Liver (tissue), 8 donors: ENCODE measurements at regions not wholly inside any gene's neighbourhood (a gene's known extent, or its start where the extent isn't known, plus 50 kb on each side); places are given as distances from the start of the nearest gene placed in this dataset.

ENCODE experiments used
- DNase-seq: peaks from one replicate; pipeline ENCODE4 v3.0.0-alpha.2; 2017; ENCODE audit warnings: low spot score
- H3K27ac ChIP-seq, 2 donors: one replicate each; pipeline ENCODE4 v1.7.0; 2013; ENCODE audit warnings: inconsistent platforms in 2 of 2, low read length in 2 of 2, control low read depth in 1 of 2, low read depth in 1 of 2, mild to moderate bottlenecking in 1 of 2
- H3K27me3 ChIP-seq, 4 donors: one replicate each; pipeline versions ENCODE4 v1.6.1 to v1.7.0; 2013; ENCODE audit warnings: low read length in 3 of 4, inconsistent platforms in 1 of 4, mild to moderate bottlenecking in 1 of 4, moderate library complexity in 1 of 4; ENCODE audit not compliant: control insufficient read depth in 4 of 4, insufficient read depth in 4 of 4
- H3K36me3 ChIP-seq, 4 donors: one replicate each; pipeline versions ENCODE4 v1.6.1 to v1.7.0; 2013; ENCODE audit warnings: low read length in 3 of 4, mild to moderate bottlenecking in 3 of 4, low read depth in 1 of 4, moderate library complexity in 1 of 4; ENCODE audit not compliant: control insufficient read depth in 4 of 4, insufficient read depth in 3 of 4
- H3K4me1 ChIP-seq, 4 donors: one replicate each; pipeline versions ENCODE4 v1.6.1 to v1.7.0; 2013; ENCODE audit warnings: low read length in 3 of 4, mild to moderate bottlenecking in 3 of 4, moderate library complexity in 1 of 4; ENCODE audit not compliant: control insufficient read depth in 4 of 4, insufficient read depth in 4 of 4
- H3K4me3 ChIP-seq, 3 donors: one replicate each; pipeline versions ENCODE4 v1.6.1 to v1.7.0; 2013; ENCODE audit warnings: low read length in 3 of 3, control low read depth in 1 of 3, low read depth in 1 of 3, mild to moderate bottlenecking in 1 of 3
- H3K9ac ChIP-seq, 2 donors: one replicate each; pipeline ENCODE4 v1.7.0; 2013; ENCODE audit warnings: low read length in 2 of 2, mild to moderate bottlenecking in 2 of 2, moderate library complexity in 2 of 2, control low read depth in 1 of 2, low read depth in 1 of 2
- H3K9me3 ChIP-seq, 4 donors: one replicate each; pipeline versions ENCODE4 v1.6.1 to v1.7.0; 2013; ENCODE audit warnings: low read length in 3 of 4; ENCODE audit not compliant: control insufficient read depth in 4 of 4
- EGR1 ChIP-seq, 2 donors: IDR thresholded peaks; 2 replicates each; pipeline ENCODE4 v1.6.1; 2016 to 2018; ENCODE audit warnings: antibody characterized with exemption in 2 of 2, low read depth in 2 of 2
- FOXA1 ChIP-seq: IDR thresholded peaks from 2 replicates; pipeline ENCODE4 v1.6.1; 2016; ENCODE audit warnings: antibody characterized with exemption
- FOXA2 ChIP-seq: IDR thresholded peaks from 2 replicates; pipeline ENCODE4 v1.6.1; 2016; ENCODE audit warnings: antibody characterized with exemption
- GABPA ChIP-seq, 2 donors: IDR thresholded peaks in 1 of 2; conservative IDR thresholded peaks in 1 of 2; 2 replicates each; pipeline ENCODE4 v1.6.1; 2016; ENCODE audit warnings: antibody characterized with exemption in 2 of 2, mild to moderate bottlenecking in 1 of 2, moderate library complexity in 1 of 2
- HNF4A ChIP-seq, 2 donors: conservative IDR thresholded peaks; 2 replicates each; pipeline ENCODE4 v1.6.1; 2016; ENCODE audit warnings: antibody characterized with exemption in 2 of 2, mild to moderate bottlenecking in 2 of 2
- HNF4G ChIP-seq: IDR thresholded peaks from 2 replicates; pipeline ENCODE4 v1.6.1; 2016; ENCODE audit warnings: antibody characterized with exemption
- JUND ChIP-seq, 2 donors: IDR thresholded peaks; 2 replicates each; pipeline ENCODE4 v1.6.1; 2016; ENCODE audit warnings: antibody characterized with exemption in 2 of 2
- NR2F2 ChIP-seq: IDR thresholded peaks from 2 replicates; pipeline ENCODE4 v1.6.1; 2016; ENCODE audit warnings: antibody characterized with exemption
- RAD21 ChIP-seq, 2 donors: IDR thresholded peaks; 2 replicates each; pipeline ENCODE4 v1.6.1; 2016; ENCODE audit warnings: antibody characterized with exemption in 2 of 2, mild to moderate bottlenecking in 2 of 2
- RXRA ChIP-seq, 2 donors: IDR thresholded peaks; 2 replicates each; pipeline ENCODE4 v1.6.1; 2017 to 2018; ENCODE audit warnings: antibody characterized with exemption in 2 of 2, mild to moderate bottlenecking in 1 of 2
- SP1 ChIP-seq: IDR thresholded peaks from 2 replicates; pipeline ENCODE4 v1.6.1; 2018; ENCODE audit warnings: antibody characterized with exemption, mild to moderate bottlenecking
- TAF1 ChIP-seq: conservative IDR thresholded peaks from 2 replicates; pipeline ENCODE4 v1.6.1; 2016; ENCODE audit warnings: antibody characterized with exemption, mild to moderate bottlenecking
- YY1 ChIP-seq: IDR thresholded peaks from 2 replicates; pipeline ENCODE4 v1.6.1; 2016; ENCODE audit warnings: antibody characterized with exemption, mild to moderate bottlenecking
- WGBS: extraction: QIAGEN DNeasy Blood & Tissue Kit; methylation state at CpG from one replicate; pipeline ENCODE4 v1.1.7; 2013; 5-methylcytosine and 5-hydroxymethylcytosine counted together
- TF ChIP-seq, protein P1 (sequence below): IDR thresholded peaks from 2 replicates; pipeline ENCODE4 v1.6.1; 2016; ENCODE audit warnings: antibody characterized with exemption, mild to moderate bottlenecking
- TF ChIP-seq, protein P2 (sequence below): IDR thresholded peaks from 2 replicates; pipeline ENCODE4 v1.6.1; 2016; ENCODE audit warnings: antibody characterized with exemption
- TF ChIP-seq, protein P3 (sequence below): fragments of 150-350 bp; IDR thresholded peaks from 2 replicates; pipeline ENCODE4 v1.5.1; 2017; ENCODE audit warnings: improper control_type of control experiment, low read depth, low read length; ENCODE audit not compliant: missing input control
- TF ChIP-seq, protein P4 (sequence below): IDR thresholded peaks from 2 replicates; pipeline ENCODE4 v1.6.1; 2016; ENCODE audit warnings: antibody characterized with exemption
- TF ChIP-seq, protein P5 (sequence below): IDR thresholded peaks from 2 replicates; pipeline ENCODE4 v1.6.1; 2016; ENCODE audit warnings: antibody characterized with exemption
- donor health status: healthy.
- donor health status: healthy.
- donor health status: healthy.
- donor health status: healthy.
- donor health status: healthy.

DNA sequence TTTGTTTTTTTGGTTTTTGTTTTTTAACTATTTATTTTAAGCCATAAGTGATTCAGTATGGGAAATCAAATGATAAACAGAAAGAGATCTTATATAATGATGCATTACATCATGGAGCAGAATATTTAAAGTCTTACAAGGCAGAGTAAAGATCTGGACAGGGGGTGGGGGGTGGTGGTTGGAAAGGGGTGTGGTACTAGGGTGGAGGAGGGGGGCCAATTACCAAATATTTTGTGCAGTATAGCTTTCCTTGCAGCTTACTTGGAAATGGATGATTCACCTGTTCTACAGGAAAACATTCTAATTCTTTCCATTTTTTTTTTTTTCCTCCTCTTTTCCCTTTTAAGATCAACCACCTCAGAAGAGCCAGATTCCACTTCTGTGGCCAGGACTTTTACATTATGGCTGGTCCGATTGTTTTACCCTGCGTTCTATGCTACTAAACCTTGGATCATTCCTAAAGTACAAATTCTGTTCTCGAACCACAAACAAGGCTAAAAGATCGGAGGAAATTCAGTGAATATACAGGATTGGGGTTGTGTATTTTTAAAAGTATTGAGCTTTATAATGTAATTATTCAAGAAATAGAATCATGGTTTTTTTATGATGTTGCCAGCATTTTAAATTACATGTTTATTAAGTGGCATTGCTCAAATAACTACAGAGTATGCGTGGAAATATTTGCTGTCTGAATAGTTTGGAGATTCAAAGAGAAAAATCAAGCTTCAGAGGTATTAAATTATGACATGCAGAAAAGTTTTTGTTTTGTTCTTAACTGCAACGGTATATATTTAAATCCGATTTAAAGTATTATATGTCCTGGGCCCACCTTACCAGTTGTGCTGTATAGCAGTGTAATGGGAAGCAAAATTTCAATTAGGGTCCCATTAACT is 859.5 kb downstream of the USP25 start:
- Histone ChIP-seq H3K27ac (peak overlapping the region in 1 of 2 donors; percentile 82), H3K27me3 (no peaks in the 10 kb centered on the region), H3K36me3 (peaks cover 0 to 2% (median 0%) of the 10 kb centered on the region in 4 donors), H3K9ac (no peak overlapping the region), H3K9me3 (no peaks in the 10 kb centered on the region), H3K4me3 (no peak overlapping the region), H3K4me1 (peaks cover 1 to 12% (median 6%) of the 10 kb centered on the region in 4 donors)
- TF ChIP-seq FOXA2 (no peak), RXRA (IDR thresholded peaks at IDR 0.05) (no peak), SP1 (no peak), EGR1 (IDR thresholded peaks at IDR 0.05; ENCODE audit: low read depth in 2 of 2) (no peak), JUND (IDR thresholded peaks at IDR 0.05) (no peak), NR2F2 (no peak), YY1 (no peak), GABPA (IDR thresholded peaks at IDR 0.05 in 1 of 2, conservative IDR thresholded peaks at IDR 0.05 in 1 of 2) (no peak), HNF4A (conservative IDR thresholded peaks at IDR 0.05) (no peak), FOXA1 (no peak), HNF4G (no peak), TAF1 (no peak), RAD21 (IDR thresholded peaks at IDR 0.05) (no peak)
- TF ChIP-seq, protein P1, sequence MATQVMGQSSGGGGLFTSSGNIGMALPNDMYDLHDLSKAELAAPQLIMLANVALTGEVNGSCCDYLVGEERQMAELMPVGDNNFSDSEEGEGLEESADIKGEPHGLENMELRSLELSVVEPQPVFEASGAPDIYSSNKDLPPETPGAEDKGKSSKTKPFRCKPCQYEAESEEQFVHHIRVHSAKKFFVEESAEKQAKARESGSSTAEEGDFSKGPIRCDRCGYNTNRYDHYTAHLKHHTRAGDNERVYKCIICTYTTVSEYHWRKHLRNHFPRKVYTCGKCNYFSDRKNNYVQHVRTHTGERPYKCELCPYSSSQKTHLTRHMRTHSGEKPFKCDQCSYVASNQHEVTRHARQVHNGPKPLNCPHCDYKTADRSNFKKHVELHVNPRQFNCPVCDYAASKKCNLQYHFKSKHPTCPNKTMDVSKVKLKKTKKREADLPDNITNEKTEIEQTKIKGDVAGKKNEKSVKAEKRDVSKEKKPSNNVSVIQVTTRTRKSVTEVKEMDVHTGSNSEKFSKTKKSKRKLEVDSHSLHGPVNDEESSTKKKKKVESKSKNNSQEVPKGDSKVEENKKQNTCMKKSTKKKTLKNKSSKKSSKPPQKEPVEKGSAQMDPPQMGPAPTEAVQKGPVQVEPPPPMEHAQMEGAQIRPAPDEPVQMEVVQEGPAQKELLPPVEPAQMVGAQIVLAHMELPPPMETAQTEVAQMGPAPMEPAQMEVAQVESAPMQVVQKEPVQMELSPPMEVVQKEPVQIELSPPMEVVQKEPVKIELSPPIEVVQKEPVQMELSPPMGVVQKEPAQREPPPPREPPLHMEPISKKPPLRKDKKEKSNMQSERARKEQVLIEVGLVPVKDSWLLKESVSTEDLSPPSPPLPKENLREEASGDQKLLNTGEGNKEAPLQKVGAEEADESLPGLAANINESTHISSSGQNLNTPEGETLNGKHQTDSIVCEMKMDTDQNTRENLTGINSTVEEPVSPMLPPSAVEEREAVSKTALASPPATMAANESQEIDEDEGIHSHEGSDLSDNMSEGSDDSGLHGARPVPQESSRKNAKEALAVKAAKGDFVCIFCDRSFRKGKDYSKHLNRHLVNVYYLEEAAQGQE = no peak
- TF ChIP-seq, protein P2, sequence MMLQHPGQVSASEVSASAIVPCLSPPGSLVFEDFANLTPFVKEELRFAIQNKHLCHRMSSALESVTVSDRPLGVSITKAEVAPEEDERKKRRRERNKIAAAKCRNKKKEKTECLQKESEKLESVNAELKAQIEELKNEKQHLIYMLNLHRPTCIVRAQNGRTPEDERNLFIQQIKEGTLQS = no peak
- TF ChIP-seq, protein P3, sequence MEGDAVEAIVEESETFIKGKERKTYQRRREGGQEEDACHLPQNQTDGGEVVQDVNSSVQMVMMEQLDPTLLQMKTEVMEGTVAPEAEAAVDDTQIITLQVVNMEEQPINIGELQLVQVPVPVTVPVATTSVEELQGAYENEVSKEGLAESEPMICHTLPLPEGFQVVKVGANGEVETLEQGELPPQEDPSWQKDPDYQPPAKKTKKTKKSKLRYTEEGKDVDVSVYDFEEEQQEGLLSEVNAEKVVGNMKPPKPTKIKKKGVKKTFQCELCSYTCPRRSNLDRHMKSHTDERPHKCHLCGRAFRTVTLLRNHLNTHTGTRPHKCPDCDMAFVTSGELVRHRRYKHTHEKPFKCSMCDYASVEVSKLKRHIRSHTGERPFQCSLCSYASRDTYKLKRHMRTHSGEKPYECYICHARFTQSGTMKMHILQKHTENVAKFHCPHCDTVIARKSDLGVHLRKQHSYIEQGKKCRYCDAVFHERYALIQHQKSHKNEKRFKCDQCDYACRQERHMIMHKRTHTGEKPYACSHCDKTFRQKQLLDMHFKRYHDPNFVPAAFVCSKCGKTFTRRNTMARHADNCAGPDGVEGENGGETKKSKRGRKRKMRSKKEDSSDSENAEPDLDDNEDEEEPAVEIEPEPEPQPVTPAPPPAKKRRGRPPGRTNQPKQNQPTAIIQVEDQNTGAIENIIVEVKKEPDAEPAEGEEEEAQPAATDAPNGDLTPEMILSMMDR = no peak
- TF ChIP-seq, protein P4, sequence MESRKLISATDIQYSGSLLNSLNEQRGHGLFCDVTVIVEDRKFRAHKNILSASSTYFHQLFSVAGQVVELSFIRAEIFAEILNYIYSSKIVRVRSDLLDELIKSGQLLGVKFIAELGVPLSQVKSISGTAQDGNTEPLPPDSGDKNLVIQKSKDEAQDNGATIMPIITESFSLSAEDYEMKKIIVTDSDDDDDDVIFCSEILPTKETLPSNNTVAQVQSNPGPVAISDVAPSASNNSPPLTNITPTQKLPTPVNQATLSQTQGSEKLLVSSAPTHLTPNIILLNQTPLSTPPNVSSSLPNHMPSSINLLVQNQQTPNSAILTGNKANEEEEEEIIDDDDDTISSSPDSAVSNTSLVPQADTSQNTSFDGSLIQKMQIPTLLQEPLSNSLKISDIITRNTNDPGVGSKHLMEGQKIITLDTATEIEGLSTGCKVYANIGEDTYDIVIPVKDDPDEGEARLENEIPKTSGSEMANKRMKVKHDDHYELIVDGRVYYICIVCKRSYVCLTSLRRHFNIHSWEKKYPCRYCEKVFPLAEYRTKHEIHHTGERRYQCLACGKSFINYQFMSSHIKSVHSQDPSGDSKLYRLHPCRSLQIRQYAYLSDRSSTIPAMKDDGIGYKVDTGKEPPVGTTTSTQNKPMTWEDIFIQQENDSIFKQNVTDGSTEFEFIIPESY = no peak
- TF ChIP-seq, protein P5, sequence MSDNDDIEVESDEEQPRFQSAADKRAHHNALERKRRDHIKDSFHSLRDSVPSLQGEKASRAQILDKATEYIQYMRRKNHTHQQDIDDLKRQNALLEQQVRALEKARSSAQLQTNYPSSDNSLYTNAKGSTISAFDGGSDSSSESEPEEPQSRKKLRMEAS = no peak
- no peak for DNase-seq
- WGBS = 95% methylated on average over 7 of the region's 7 CpGs
